K562 (cell line): ENCODE measurements at regions not wholly inside any gene's neighbourhood (a gene's known extent, or its start where the extent isn't known, plus 50 kb on each side); places are given as distances from the start of the nearest gene placed in this dataset.

ENCODE experiments used
- ATAC-seq: fragments of 200-7000 bp; cut with Tn5 transposase; 3 replicates; pipeline ENCODE4 v1.9.1; 2020; ENCODE audit warnings: moderate library complexity
- BruUV-seq: library from RNA; stranded (reverse); fragments of 400-500 nt; replicated peaks from 2 replicates; lab custom pipeline; 2021; lab: Mats Ljungman, UMichigan
- CTCF ChIA-PET: fragments of 300-600 bp; formaldehyde crosslinking; extraction: SDS; loops from one replicate; lab custom pipeline; 2021; ENCODE audit warnings: low intra/inter-chr PET ratio; lab: Yijun Ruan, JAX
- POLR2A ChIA-PET: fragments of 300-600, 350-650 bp; sonication (Branson Sonifier 250); formaldehyde crosslinking; extraction: SDS; loops from one replicate; lab custom pipeline; 2021; ENCODE audit warnings: antibody characterized with exemption, inconsistent platforms; lab: Yijun Ruan, JAX
- DNase-seq, 4 experiments: peaks; one replicate each; pipeline versions ENCODE4 v3.0.0 to v3.0.0-alpha.2; 2011 to 2018; ENCODE audit warnings: low spot score in 3 of 4, mixed read lengths in 3 of 4; ENCODE audit errors: extremely low read depth in 1 of 4
- FAIRE-seq: peaks from 2 replicates; lab custom pipeline; 2011; peaks lifted over from hg19 to GRCh38; lab: Jason Lieb, UNC
- H2AFZ ChIP-seq: 2 replicates; pipeline ENCODE4 v1.6.0; 2011; ENCODE audit warnings: low read depth, low read length, control low read depth, inconsistent platforms
- H3K27ac ChIP-seq: fragments of 200-600 bp; 3 replicates; pipeline ENCODE4 v1.8.0; 2011; ENCODE audit warnings: low read depth, mild to moderate bottlenecking, control low read depth, inconsistent platforms, low read length, moderate library complexity, mixed read lengths; ENCODE audit errors: extremely low read depth
- H3K27me3 ChIP-seq, 2 experiments: fragments of 300-600 bp in 1 of 2; 2 replicates in 1 of 2; 3 replicates in 1 of 2; pipeline versions ENCODE4 v1.6.0 to v1.8.0; 2011; ENCODE audit warnings: inconsistent platforms in 2 of 2, low read length in 2 of 2, mild to moderate bottlenecking in 1 of 2, mixed read lengths in 1 of 2, moderate library complexity in 1 of 2; ENCODE audit not compliant: control insufficient read depth in 2 of 2, insufficient read depth in 2 of 2
- H3K36me3 ChIP-seq: fragments of 300-600 bp; 3 replicates; pipeline ENCODE4 v1.8.0; 2011; ENCODE audit warnings: mild to moderate bottlenecking, low read length, inconsistent platforms; ENCODE audit not compliant: control insufficient read depth, insufficient read depth
- H3K4me1 ChIP-seq, 2 experiments: fragments of 200-600 bp in 1 of 2; replicated peaks in 1 of 2; 2 replicates in 1 of 2; 3 replicates in 1 of 2; pipeline versions ENCODE4 v1.5.1 to v1.8.0; 2011; ENCODE audit warnings: inconsistent platforms in 2 of 2, low read length in 2 of 2, mild to moderate bottlenecking in 1 of 2, mixed read lengths in 1 of 2, moderate library complexity in 1 of 2; ENCODE audit not compliant: control insufficient read depth in 2 of 2, insufficient read depth in 2 of 2
- H3K4me2 ChIP-seq: 2 replicates; pipeline ENCODE4 v1.6.1; 2011; ENCODE audit warnings: low read length, control low read depth, inconsistent platforms, mixed read lengths; ENCODE audit not compliant: insufficient read depth
- H3K4me3 ChIP-seq: fragments of 200-600 bp; sonication (generic), shearing (Covaris generic); 2 replicates; pipeline ENCODE4 v1.5.1; 2016; ENCODE audit warnings: control low read depth, inconsistent platforms
- H3K79me2 ChIP-seq: fragments of 200-600 bp; 3 replicates; pipeline ENCODE4 v1.8.0; 2011; ENCODE audit warnings: low read length, inconsistent platforms; ENCODE audit not compliant: control insufficient read depth, insufficient read depth
- H3K9ac ChIP-seq, 2 experiments: 2 replicates each; pipeline versions ENCODE4 v1.6.0 to v1.6.1; 2011; ENCODE audit warnings: low read depth in 2 of 2, low read length in 2 of 2, control low read depth in 1 of 2, inconsistent platforms in 1 of 2, mild to moderate bottlenecking in 1 of 2, mixed read lengths in 1 of 2; ENCODE audit not compliant: insufficient read depth in 1 of 2
- H3K9me1 ChIP-seq: one replicate; pipeline ENCODE4 v1.6.0; 2011; ENCODE audit warnings: inconsistent platforms, mild to moderate bottlenecking, low read length, moderate library complexity; ENCODE audit not compliant: control insufficient read depth, insufficient read depth
- H3K9me3 ChIP-seq: replicated peaks from 2 replicates; pipeline ENCODE4 v1.5.1; 2011; ENCODE audit warnings: low read depth, low read length, inconsistent platforms; ENCODE audit not compliant: control insufficient read depth, insufficient read depth
- H4K20me1 ChIP-seq: replicated peaks from 2 replicates; pipeline ENCODE4 v1.6.1; 2011; ENCODE audit warnings: low read length, inconsistent platforms, mixed read lengths; ENCODE audit not compliant: control insufficient read depth, insufficient read depth
- CBX1 ChIP-seq: sonication (generic); IDR thresholded peaks from 2 replicates; pipeline ENCODE4 v1.6.1; 2016; ENCODE audit warnings: antibody characterized with exemption, low read depth, mild to moderate bottlenecking
- DIDO1 ChIP-seq: fragments of 450-650 bp; IDR thresholded peaks from 2 replicates; pipeline ENCODE4 v1.6.1; 2016; ENCODE audit warnings: low read depth, missing biosample characterization, missing genetic modification characterization
- ETV6 ChIP-seq, 3 experiments: fragments of 150-350 bp in 1 of 3; sonication (generic) in 1 of 3; formaldehyde crosslinking in 1 of 3; IDR thresholded peaks; 2 replicates each; pipeline versions ENCODE4 v1.6.1 to v1.8.0; 2014 to 2022; ENCODE audit warnings: borderline replicate concordance in 2 of 3, low read depth in 2 of 3, antibody characterized with exemption in 1 of 3, low read length in 1 of 3, mild to moderate bottlenecking in 1 of 3, missing genetic modification reagents in 1 of 3
- FOXM1 ChIP-seq, 2 experiments: fragments of 450-650 bp in 1 of 2; sonication (generic) in 1 of 2; formaldehyde crosslinking in 1 of 2; IDR thresholded peaks; 2 replicates each; pipeline versions ENCODE4 v1.6.1 to v1.9.0; 2017 to 2022; ENCODE audit warnings: low read depth in 2 of 2, mild to moderate bottlenecking in 2 of 2, missing genetic modification reagents in 1 of 2, moderate library complexity in 1 of 2
- HDAC2 ChIP-seq: fragments of 450-650 bp; IDR thresholded peaks from 2 replicates; pipeline ENCODE4 v1.6.1; 2016; ENCODE audit warnings: mild to moderate bottlenecking
- NR4A1 ChIP-seq, 2 experiments: fragments of 250-450 bp in 1 of 2; fragments of 450-650 bp in 1 of 2; sonication (Bioruptor Pico) in 1 of 2; IDR thresholded peaks; 2 replicates each; pipeline versions ENCODE4 v1.4.0 to v1.6.1; 2016 to 2020; ENCODE audit warnings: mild to moderate bottlenecking in 2 of 2, missing compliant biosample characterization in 1 of 2, missing genetic modification characterization in 1 of 2, moderate library complexity in 1 of 2
- SIN3B ChIP-seq: fragments of 450-650 bp; IDR thresholded peaks from 2 replicates; pipeline ENCODE4 v1.6.1; 2017; ENCODE audit warnings: low read depth, mild to moderate bottlenecking, moderate library complexity
- SOX6 ChIP-seq: fragments of 450-650 bp; IDR thresholded peaks from 2 replicates; pipeline ENCODE4 v1.6.1; 2014; ENCODE audit warnings: mild to moderate bottlenecking
- TCF7L2 ChIP-seq: fragments of 150-350 bp; IDR thresholded peaks from 2 replicates; pipeline ENCODE4 v1.6.1; 2016; ENCODE audit warnings: low read depth, mild to moderate bottlenecking, low read length, moderate library complexity
- U2AF1 ChIP-seq: fragments of 200-400 bp; formaldehyde crosslinking; optimal IDR thresholded peaks from 2 replicates; pipeline ENCODE3; 2017; ENCODE audit warnings: mild to moderate bottlenecking, low read depth, low read length, moderate library complexity
- ZKSCAN8 ChIP-seq: fragments of 200-800 bp; sonication (Bioruptor generic); IDR thresholded peaks from 2 replicates; pipeline ENCODE4 v1.6.1; 2016; ENCODE audit warnings: missing genetic modification characterization, missing compliant biosample characterization
- ZNF146 ChIP-seq: IDR thresholded peaks from one replicate; pipeline ENCODE4 v1.6.1; 2018; ENCODE audit warnings: missing compliant biosample characterization; ENCODE audit not compliant: unreplicated experiment
- ZNF239 ChIP-seq: fragments of 250-450 bp; sonication (Bioruptor Pico); IDR thresholded peaks from 2 replicates; pipeline ENCODE4 v1.4.0; 2020; ENCODE audit warnings: mild to moderate bottlenecking
- ZNF253 ChIP-seq: fragments of 250-450 bp; sonication (Bioruptor Pico); conservative IDR thresholded peaks from 2 replicates; pipeline ENCODE4 v1.6.1; 2021; ENCODE audit warnings: mild to moderate bottlenecking
- ZNF551 ChIP-seq: fragments of 250-450 bp; sonication (Bioruptor Pico); IDR thresholded peaks from 2 replicates; pipeline ENCODE4 v1.5.0; 2021; ENCODE audit warnings: mild to moderate bottlenecking, moderate library complexity
- ZNF644 ChIP-seq: fragments of 200-800 bp; sonication (Bioruptor generic); IDR thresholded peaks from 2 replicates; pipeline ENCODE4 v1.6.1; 2016; ENCODE audit warnings: low read depth, missing genetic modification characterization, missing compliant biosample characterization
- ZNF699 ChIP-seq: fragments of 250-450 bp; sonication (Bioruptor Pico); IDR thresholded peaks from 2 replicates; pipeline ENCODE4 v1.8.0; 2021; ENCODE audit warnings: mild to moderate bottlenecking, moderate library complexity; ENCODE audit not compliant: insufficient replicate concordance
- ZNF75A ChIP-seq: fragments of 450-650 bp; formaldehyde crosslinking; IDR thresholded peaks from 2 replicates; pipeline ENCODE4 v1.4.0; 2020; ENCODE audit warnings: mild to moderate bottlenecking
- WGBS: fragments of 100-300 bp; shearing (Covaris generic); methylation state at CpG from one replicate; pipeline ENCODE4 v1.1.6; 2016; ENCODE audit warnings: low coverage, mixed read lengths; ENCODE audit not compliant: insufficient coverage; ENCODE audit errors: missing lambda C conversion rate; 5-methylcytosine and 5-hydroxymethylcytosine counted together
- in situ Hi-C: fragments of 300-500 bp; cut with MboI; formaldehyde crosslinking; loops from 4 replicates; pipeline ENCODE4 v1.15.0; 2018; ENCODE audit warnings: inconsistent platforms, mixed read lengths
- intact Hi-C: fragments of 100-400 bp; cut with micrococcal nuclease; formaldehyde crosslinking; loops from 2 replicates; pipeline ENCODE4 v1.14.2; 2022
- TF ChIP-seq, protein P1 (sequence below): fragments of 450-650 bp; formaldehyde crosslinking; IDR thresholded peaks from 2 replicates; pipeline ENCODE4 v1.4.0; 2020; ENCODE audit warnings: mild to moderate bottlenecking, moderate library complexity
- TF ChIP-seq, protein P2 (sequence below): fragments of 250-450 bp; sonication (Bioruptor Pico); IDR thresholded peaks from 2 replicates; pipeline ENCODE4 v1.8.0; 2022; ENCODE audit warnings: moderate library complexity, mild to moderate bottlenecking, inconsistent platforms

DNA sequence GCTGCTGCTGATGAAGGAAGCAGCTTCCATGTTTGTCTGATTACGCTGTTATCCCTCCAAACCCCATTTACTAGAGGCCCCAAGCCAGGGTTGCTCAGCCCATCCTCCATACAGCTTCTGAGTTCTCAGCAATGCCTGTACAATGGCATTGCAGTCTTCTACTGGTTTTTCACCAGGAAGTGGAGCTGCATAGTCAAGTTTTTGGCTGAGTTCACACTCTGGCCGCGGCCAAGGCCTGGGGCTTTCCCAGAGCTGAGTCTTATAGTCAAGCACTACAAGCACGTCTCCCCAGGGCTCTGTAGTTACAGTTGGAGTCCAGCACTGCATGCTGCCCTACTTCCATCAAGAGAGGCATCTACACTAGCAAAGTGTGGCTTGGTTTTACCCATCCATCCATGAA is 182.5 kb downstream of the POU4F1 start:
- ATAC-seq, result no peak

More for the DNA sequence above, 182.5 kb downstream of the POU4F1 start:
- in situ Hi-C loops, result no loop called here
- H3K4me3 ChIP-seq, result no peak overlapping the region
- H3K9me3 ChIP-seq, result no peaks in the 10 kb centered on the region
- intact Hi-C loops, result no loop called here
- no peaks in the 10 kb centered on the region for H4K20me1 ChIP-seq
- H3K4me1 ChIP-seq, result no peaks in the 10 kb centered on the region
- no peak overlapping the region for H3K9ac ChIP-seq
- no peak overlapping the region for H2AFZ ChIP-seq
- BruUV-seq, result no TSS peak
- H3K79me2 ChIP-seq, result no peaks in the 10 kb centered on the region
- no peaks in the 10 kb centered on the region for H3K9me1 ChIP-seq
- TF ChIP-seq CBX1 (no peak), SOX6 (no peak), ZKSCAN8 (no peak), HDAC2 (no peak), U2AF1 (no peak), TCF7L2 (no peak), ZNF644 (tag) (no peak), NR4A1 (CRISPR knock-in tag; IDR thresholded peaks at IDR 0.05) (no peak), NR4A1 (tag; IDR thresholded peaks at IDR 0.05) (no peak), ZNF699 (CRISPR knock-in tag) (no peak), ZNF239 (CRISPR knock-in tag) (no peak), FOXM1 (IDR thresholded peaks at IDR 0.05; ENCODE audit: low read depth) (no peak), FOXM1 (CRISPR knock-in tag; IDR thresholded peaks at IDR 0.05; ENCODE audit: low read depth) (no peak), ZNF75A (CRISPR knock-in tag) (no peak), ZNF146 (CRISPR knock-in tag) (no peak), SIN3B (no peak), DIDO1 (tag) (no peak), ETV6 (IDR thresholded peaks at IDR 0.05; ENCODE audit: borderline replicate concordance in 1 of 2, low read depth in 2 of 2, low read length in 1 of 2) (no peak), ETV6 (CRISPR knock-in tag; IDR thresholded peaks at IDR 0.05; ENCODE audit: borderline replicate concordance) (no peak), ZNF253 (CRISPR knock-in tag) (no peak), ZNF551 (CRISPR knock-in tag) (no peak)
- TF ChIP-seq, protein P1, sequence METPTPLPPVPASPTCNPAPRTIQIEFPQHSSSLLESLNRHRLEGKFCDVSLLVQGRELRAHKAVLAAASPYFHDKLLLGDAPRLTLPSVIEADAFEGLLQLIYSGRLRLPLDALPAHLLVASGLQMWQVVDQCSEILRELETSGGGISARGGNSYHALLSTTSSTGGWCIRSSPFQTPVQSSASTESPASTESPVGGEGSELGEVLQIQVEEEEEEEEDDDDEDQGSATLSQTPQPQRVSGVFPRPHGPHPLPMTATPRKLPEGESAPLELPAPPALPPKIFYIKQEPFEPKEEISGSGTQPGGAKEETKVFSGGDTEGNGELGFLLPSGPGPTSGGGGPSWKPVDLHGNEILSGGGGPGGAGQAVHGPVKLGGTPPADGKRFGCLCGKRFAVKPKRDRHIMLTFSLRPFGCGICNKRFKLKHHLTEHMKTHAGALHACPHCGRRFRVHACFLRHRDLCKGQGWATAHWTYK (CRISPR knock-in tag), result no peak
- TF ChIP-seq, protein P2, sequence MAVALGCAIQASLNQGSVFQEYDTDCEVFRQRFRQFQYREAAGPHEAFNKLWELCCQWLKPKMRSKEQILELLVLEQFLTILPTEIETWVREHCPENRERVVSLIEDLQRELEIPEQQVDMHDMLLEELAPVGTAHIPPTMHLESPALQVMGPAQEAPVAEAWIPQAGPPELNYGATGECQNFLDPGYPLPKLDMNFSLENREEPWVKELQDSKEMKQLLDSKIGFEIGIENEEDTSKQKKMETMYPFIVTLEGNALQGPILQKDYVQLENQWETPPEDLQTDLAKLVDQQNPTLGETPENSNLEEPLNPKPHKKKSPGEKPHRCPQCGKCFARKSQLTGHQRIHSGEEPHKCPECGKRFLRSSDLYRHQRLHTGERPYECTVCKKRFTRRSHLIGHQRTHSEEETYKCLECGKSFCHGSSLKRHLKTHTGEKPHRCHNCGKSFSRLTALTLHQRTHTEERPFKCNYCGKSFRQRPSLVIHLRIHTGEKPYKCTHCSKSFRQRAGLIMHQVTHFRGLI (CRISPR knock-in tag), result no peak
- WGBS, result 0% methylated on average over 1 of the region's 4 CpGs
- ChIA-PET POLR2A (no interaction called here), CTCF (no interaction called here)
- no peak overlapping the region for H3K4me2 ChIP-seq
- DNase-seq (no peak), FAIRE-seq (no peak)
- no peak overlapping the region for H3K27ac ChIP-seq
- H3K27me3 ChIP-seq, result no peaks in the 10 kb centered on the region
- no peaks in the 10 kb centered on the region for H3K36me3 ChIP-seq
